NOMO-1 (cell line): ENCODE measurements at regions not wholly inside any gene's neighbourhood (a gene's known extent, or its start where the extent isn't known, plus 50 kb on each side); places are given as distances from the start of the nearest gene placed in this dataset.

Experiments
- DNase-seq, 2 experiments: peaks; one replicate each; lab custom pipeline; 2025; ENCODE audit not compliant: unreplicated experiment in 2 of 2; lab: John Stamatoyannopoulos, UW

GRCh38 chr5:84614906-84615305 is 230.2 kb upstream of the EDIL3 start:
- DNase-seq = no peak

GRCh38 chr5:84606784-84607183 is 222.1 kb upstream of the EDIL3 start:
- DNase-seq = no peak

GRCh38 chr5:84605241-84605640 is 220.6 kb upstream of the EDIL3 start:
- DNase-seq = no peak

- DNase-seq = no peak
These were observed 219.0 kb upstream of the EDIL3 start for GRCh38 chr5:84603568-84604185.

- DNase-seq = no peak
These were observed 217.7 kb upstream of the EDIL3 start for GRCh38 chr5:84602371-84602771.

- no peak for DNase-seq
These were observed 215.3 kb upstream of the EDIL3 start for GRCh38 chr5:84599964-84600363.

- DNase-seq = no peak
These were observed 213.2 kb upstream of the EDIL3 start for GRCh38 chr5:84597904-84598303.

- no peak for DNase-seq
These were observed 205.9 kb upstream of the EDIL3 start for GRCh38 chr5:84590629-84591028.

- DNase-seq = no peak
These were observed 205.2 kb upstream of the EDIL3 start for GRCh38 chr5:84589926-84590325.

- DNase-seq = no peak
These were observed 200.5 kb upstream of the EDIL3 start for GRCh38 chr5:84585218-84585617.

- DNase-seq = no peak
These were observed 193.5 kb upstream of the EDIL3 start for GRCh38 chr5:84578226-84578625.

GRCh38 chr5:84573017-84573712 is 188.5 kb upstream of the EDIL3 start:
- no peak for DNase-seq

- DNase-seq = no peak
These were observed 184.6 kb upstream of the EDIL3 start for GRCh38 chr5:84569307-84569706.

GRCh38 chr5:84568171-84568570 is 183.5 kb upstream of the EDIL3 start:
- DNase-seq = no peak

GRCh38 chr5:84565866-84566265 is 181.2 kb upstream of the EDIL3 start:
- DNase-seq = no peak

- no peak for DNase-seq
These were observed 179.8 kb upstream of the EDIL3 start for GRCh38 chr5:84564321-84565075.

- DNase-seq = no peak
These were observed 165.5 kb upstream of the EDIL3 start for GRCh38 chr5:84550222-84550621.

- no peak for DNase-seq
These were observed 164.4 kb upstream of the EDIL3 start for GRCh38 chr5:84549054-84549453.

- DNase-seq = no peak
These were observed 162.0 kb upstream of the EDIL3 start for GRCh38 chr5:84546686-84547085.

GRCh38 chr5:84536797-84537196 is 152.1 kb upstream of the EDIL3 start:
- no peak for DNase-seq

- no peak for DNase-seq
These were observed 150.6 kb upstream of the EDIL3 start for GRCh38 chr5:84535281-84535680.

- DNase-seq = no peak
These were observed 139.8 kb upstream of the EDIL3 start for GRCh38 chr5:84524491-84524890.
